ENCODE measurements at regions not wholly inside any gene's neighbourhood (a gene's known extent, or its start where the extent isn't known, plus 50 kb on each side); places are given as distances from the start of the nearest gene placed in this dataset.

DNA sequence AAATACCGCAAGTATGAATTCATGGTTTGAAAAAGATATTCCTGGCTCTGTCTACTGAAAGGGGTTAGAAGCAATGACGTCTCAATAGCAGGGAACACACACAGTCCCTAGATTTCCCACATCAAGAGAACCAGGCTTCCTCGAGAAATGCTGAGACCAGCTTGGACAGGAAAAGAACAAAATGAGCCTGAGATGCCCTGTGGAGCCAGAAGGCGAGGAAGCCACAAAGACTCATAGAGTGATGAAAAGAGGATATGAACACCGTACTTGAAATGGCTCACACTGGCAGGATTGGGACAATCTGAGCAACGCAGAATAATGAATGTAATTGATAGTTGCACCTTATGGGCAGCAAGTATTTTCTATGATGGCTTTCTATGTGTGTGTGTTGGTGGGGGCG, 302.4 kb upstream of the ATP10A start:
- no peaks in the 10 kb centered on the region for H3K36me3 Mint-ChIP-seq (ENCODE audit: low read depth)
- H3K4me1 Mint-ChIP-seq (ENCODE audit: low read depth) = no peaks in the 10 kb centered on the region
- no peak overlapping the region for H3K4me3 Mint-ChIP-seq
- no peak overlapping the region for H3K27ac Mint-ChIP-seq
- peaks cover 4% of the 10 kb centered on the region for H3K9me3 Mint-ChIP-seq
- H3K27me3 Mint-ChIP-seq (ENCODE audit: low read depth) = no peaks in the 10 kb centered on the region

GRCh38 chr15:26160343-26160742, 297.2 kb upstream of the ATP10A start:
- no peaks in the 10 kb centered on the region for H3K4me1 Mint-ChIP-seq (ENCODE audit: low read depth)
- H3K27me3 Mint-ChIP-seq (ENCODE audit: low read depth) = no peaks in the 10 kb centered on the region
- no peak overlapping the region for H3K4me3 Mint-ChIP-seq
- H3K27ac Mint-ChIP-seq = no peak overlapping the region
- H3K36me3 Mint-ChIP-seq (ENCODE audit: low read depth) = no peaks in the 10 kb centered on the region
- peaks cover 4% of the 10 kb centered on the region for H3K9me3 Mint-ChIP-seq

- no peak overlapping the region for H3K4me3 Mint-ChIP-seq
- no peaks in the 10 kb centered on the region for H3K4me1 Mint-ChIP-seq (ENCODE audit: low read depth)
- H3K27ac Mint-ChIP-seq = no peak overlapping the region
- H3K27me3 Mint-ChIP-seq (ENCODE audit: low read depth) = no peaks in the 10 kb centered on the region
- H3K9me3 Mint-ChIP-seq = peaks cover 4% of the 10 kb centered on the region
- H3K36me3 Mint-ChIP-seq (ENCODE audit: low read depth) = no peaks in the 10 kb centered on the region
These were observed 295.0 kb upstream of the ATP10A start for GRCh38 chr15:26158176-26158575.

GRCh38 chr15:26157081-26157480, 294.0 kb upstream of the ATP10A start:
- no peak overlapping the region for H3K4me3 Mint-ChIP-seq
- H3K4me1 Mint-ChIP-seq (ENCODE audit: low read depth) = no peaks in the 10 kb centered on the region
- H3K27me3 Mint-ChIP-seq (ENCODE audit: low read depth) = no peaks in the 10 kb centered on the region
- no peak overlapping the region for H3K27ac Mint-ChIP-seq
- H3K9me3 Mint-ChIP-seq = peaks cover 4% of the 10 kb centered on the region
- H3K36me3 Mint-ChIP-seq (ENCODE audit: low read depth) = no peaks in the 10 kb centered on the region

DNA sequence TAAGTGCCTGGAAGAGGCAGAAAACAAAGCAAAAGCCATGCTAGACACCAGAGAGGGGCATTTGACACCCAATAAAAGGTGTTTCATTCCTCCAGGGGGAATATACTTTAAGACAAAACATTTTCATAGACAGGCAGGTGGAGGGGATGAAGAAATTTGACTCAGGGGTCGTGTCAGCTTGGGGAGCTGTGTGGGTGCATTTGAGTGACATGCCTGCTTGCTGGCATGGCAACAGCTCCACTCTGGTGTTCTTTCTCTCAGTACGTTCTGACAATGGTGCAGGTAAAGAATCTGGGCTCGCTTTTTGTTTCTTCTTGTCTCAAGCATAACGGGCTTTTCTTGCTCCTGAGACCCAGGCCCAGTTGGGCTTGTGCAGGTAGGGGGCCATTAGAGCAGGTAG, 292.9 kb upstream of the ATP10A start:
- Mint-ChIP-seq H3K9me3 (peaks cover 1% of the 10 kb centered on the region), H3K4me1 (ENCODE audit: low read depth) (no peaks in the 10 kb centered on the region), H3K4me3 (no peak overlapping the region), H3K36me3 (ENCODE audit: low read depth) (no peaks in the 10 kb centered on the region), H3K27ac (no peak overlapping the region), H3K27me3 (ENCODE audit: low read depth) (no peaks in the 10 kb centered on the region)

DNA sequence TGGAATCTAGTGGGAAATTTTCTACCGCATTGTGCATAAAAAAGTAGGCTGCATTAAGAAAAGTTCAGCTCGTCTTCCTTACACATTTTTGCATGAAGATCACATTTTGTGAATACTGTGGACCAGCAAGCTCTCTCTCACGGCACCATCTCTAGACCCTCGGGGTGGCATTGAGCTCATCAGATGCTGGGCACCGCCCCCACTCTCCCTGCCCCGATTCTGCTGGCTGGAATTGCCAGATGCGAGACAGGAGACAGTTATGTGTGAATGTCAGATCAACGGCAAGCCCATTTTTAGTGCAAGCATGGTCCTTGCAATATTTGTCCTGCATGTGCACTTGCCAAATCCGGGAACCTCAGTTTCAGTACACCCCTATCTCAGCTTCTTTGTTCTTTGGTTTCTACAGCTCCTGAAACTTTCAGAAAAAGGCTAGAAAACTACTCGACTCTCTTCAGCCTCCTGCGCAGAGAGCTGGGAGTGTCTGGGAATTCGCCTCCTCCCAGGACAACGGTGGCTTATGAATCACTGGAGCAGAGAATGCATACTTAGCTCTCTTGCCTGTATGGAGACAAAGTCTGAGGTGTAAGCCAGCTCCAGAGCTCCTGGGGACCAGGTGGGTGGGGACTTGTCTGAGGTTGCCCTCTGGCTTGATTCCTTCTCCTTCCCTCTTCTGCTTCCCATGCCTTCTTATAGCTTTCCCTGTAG, 285.2 kb upstream of the ATP10A start:
- no peak overlapping the region for H3K4me3 Mint-ChIP-seq
- peaks cover 3% of the 10 kb centered on the region for H3K27me3 Mint-ChIP-seq (ENCODE audit: low read depth)
- H3K27ac Mint-ChIP-seq = no peak overlapping the region
- H3K9me3 Mint-ChIP-seq = no peaks in the 10 kb centered on the region
- H3K36me3 Mint-ChIP-seq (ENCODE audit: low read depth) = no peaks in the 10 kb centered on the region
- no peaks in the 10 kb centered on the region for H3K4me1 Mint-ChIP-seq (ENCODE audit: low read depth)

DNA sequence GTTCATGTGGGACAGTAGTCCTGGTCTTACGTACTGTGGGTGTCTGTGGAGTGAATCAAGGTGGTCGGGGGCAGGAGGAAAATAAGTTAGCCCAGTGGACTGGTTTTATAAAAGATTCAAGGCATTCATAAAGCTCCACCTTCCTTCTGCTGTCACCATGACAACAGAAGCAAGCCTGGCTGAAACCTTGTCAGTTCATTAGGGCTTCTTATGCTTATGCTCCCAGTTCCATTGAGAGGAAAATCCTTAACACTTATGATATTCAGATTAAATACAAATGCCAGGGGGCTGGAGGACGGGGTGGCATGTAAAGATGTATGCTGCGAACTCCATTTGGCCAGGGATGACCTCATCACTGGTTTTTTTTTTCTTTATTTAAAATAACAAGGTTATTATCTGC, 283.1 kb upstream of the ATP10A start:
- H3K36me3 Mint-ChIP-seq (ENCODE audit: low read depth) = no peaks in the 10 kb centered on the region
- no peaks in the 10 kb centered on the region for H3K4me1 Mint-ChIP-seq (ENCODE audit: low read depth)
- peaks cover 3% of the 10 kb centered on the region for H3K27me3 Mint-ChIP-seq (ENCODE audit: low read depth)
- no peak overlapping the region for H3K27ac Mint-ChIP-seq
- no peak overlapping the region for H3K4me3 Mint-ChIP-seq
- H3K9me3 Mint-ChIP-seq = no peaks in the 10 kb centered on the region

DNA sequence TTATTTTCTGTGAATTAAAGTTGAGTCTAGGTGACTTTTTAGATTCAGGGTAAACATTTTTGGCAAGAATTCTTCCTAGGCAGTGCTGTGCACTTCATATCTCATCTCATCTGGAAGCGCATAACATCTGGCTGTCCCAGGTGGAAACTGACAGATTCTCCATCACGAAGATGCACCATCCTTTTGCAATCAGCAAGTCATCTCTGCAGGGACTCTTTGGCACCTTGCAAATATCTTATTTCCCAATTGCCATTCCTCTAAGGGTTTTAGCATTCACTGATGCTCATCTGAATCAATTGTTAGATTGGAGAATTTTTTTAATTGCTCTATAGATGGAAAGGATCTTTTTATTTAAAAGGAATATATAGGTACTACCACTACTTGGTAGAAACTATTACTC, 282.7 kb upstream of the ATP10A start:
- Mint-ChIP-seq H3K36me3 (ENCODE audit: low read depth) (no peaks in the 10 kb centered on the region), H3K9me3 (no peaks in the 10 kb centered on the region), H3K27ac (no peak overlapping the region)

DNA sequence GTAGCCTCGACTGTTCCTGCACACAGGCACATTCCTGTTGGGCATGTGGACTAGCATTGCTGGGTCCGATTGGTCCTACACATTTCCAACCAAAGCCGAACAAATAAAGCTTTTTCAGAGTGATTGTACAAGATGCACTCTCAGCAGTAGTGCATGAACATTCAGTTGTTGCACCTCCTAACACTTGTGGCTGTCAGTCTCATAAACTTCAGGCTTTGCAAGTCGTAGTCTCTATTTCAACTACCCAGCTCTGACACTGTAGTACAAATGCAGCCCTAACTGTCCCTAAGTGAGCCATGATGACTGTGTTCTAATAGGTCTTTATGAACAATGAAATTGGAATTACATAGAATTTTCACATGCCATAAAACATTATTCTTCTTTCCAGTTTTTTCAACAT, 281.7 kb upstream of the ATP10A start:
- H3K4me1 Mint-ChIP-seq (ENCODE audit: low read depth) = no peaks in the 10 kb centered on the region
- no peaks in the 10 kb centered on the region for H3K36me3 Mint-ChIP-seq (ENCODE audit: low read depth)
- H3K27ac Mint-ChIP-seq = no peak overlapping the region
- H3K27me3 Mint-ChIP-seq (ENCODE audit: low read depth) = peaks cover 3% of the 10 kb centered on the region
- H3K4me3 Mint-ChIP-seq = no peak overlapping the region
- H3K9me3 Mint-ChIP-seq = no peaks in the 10 kb centered on the region

More for the DNA sequence above, 282.7 kb upstream of the ATP10A start:
- no peak overlapping the region for H3K4me3 Mint-ChIP-seq
- H3K27me3 Mint-ChIP-seq (ENCODE audit: low read depth) = peaks cover 3% of the 10 kb centered on the region
- H3K4me1 Mint-ChIP-seq (ENCODE audit: low read depth) = no peaks in the 10 kb centered on the region

DNA sequence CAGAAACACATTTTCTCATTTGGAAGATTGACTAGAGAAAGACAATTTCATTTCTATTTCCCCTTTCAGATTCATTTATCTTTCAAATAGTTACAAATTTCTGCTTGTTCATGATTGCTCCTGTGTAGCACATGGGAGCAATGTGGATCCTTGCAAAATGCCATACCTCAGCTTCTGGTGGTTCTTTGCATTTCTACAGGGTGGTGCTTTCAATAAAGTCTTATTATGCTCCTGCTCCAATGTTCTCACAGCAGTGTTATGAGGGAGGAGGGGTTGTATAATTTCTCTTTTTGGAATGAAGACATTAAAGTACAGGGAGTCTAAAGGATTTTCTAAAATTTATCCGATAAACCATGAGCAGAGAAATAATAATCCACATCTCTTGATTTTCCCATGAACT, 280.1 kb upstream of the ATP10A start:
- no peak overlapping the region for H3K27ac Mint-ChIP-seq

GRCh38 chr15:26134812-26135211, 271.7 kb upstream of the ATP10A start:
- Mint-ChIP-seq H3K4me1 (ENCODE audit: low read depth) (no peaks in the 10 kb centered on the region), H3K27me3 (ENCODE audit: low read depth) (peaks cover 1% of the 10 kb centered on the region), H3K36me3 (ENCODE audit: low read depth) (no peaks in the 10 kb centered on the region), H3K27ac (no peak overlapping the region), H3K4me3 (no peak overlapping the region), H3K9me3 (no peaks in the 10 kb centered on the region)

More for the DNA sequence above, 280.1 kb upstream of the ATP10A start:
- Mint-ChIP-seq H3K9me3 (no peaks in the 10 kb centered on the region), H3K27me3 (ENCODE audit: low read depth) (peaks cover 3% of the 10 kb centered on the region), H3K36me3 (ENCODE audit: low read depth) (no peaks in the 10 kb centered on the region), H3K4me3 (no peak overlapping the region), H3K4me1 (ENCODE audit: low read depth) (no peaks in the 10 kb centered on the region)

- Mint-ChIP-seq H3K4me1 (ENCODE audit: low read depth) (no peaks in the 10 kb centered on the region), H3K27me3 (ENCODE audit: low read depth) (peaks cover 3% of the 10 kb centered on the region), H3K9me3 (no peaks in the 10 kb centered on the region), H3K4me3 (no peak overlapping the region), H3K27ac (no peak overlapping the region), H3K36me3 (ENCODE audit: low read depth) (no peaks in the 10 kb centered on the region)
These were observed 271.0 kb upstream of the ATP10A start for GRCh38 chr15:26134152-26134551.

GRCh38 chr15:26132811-26133210, 269.7 kb upstream of the ATP10A start:
- H3K27ac Mint-ChIP-seq = no peak overlapping the region
- no peaks in the 10 kb centered on the region for H3K36me3 Mint-ChIP-seq (ENCODE audit: low read depth)
- H3K27me3 Mint-ChIP-seq (ENCODE audit: low read depth) = peaks cover 3% of the 10 kb centered on the region
- no peaks in the 10 kb centered on the region for H3K9me3 Mint-ChIP-seq
- no peak overlapping the region for H3K4me3 Mint-ChIP-seq
- H3K4me1 Mint-ChIP-seq (ENCODE audit: low read depth) = no peaks in the 10 kb centered on the region

- no peak overlapping the region for H3K27ac Mint-ChIP-seq
- no peaks in the 10 kb centered on the region for H3K36me3 Mint-ChIP-seq (ENCODE audit: low read depth)
- peaks cover 3% of the 10 kb centered on the region for H3K27me3 Mint-ChIP-seq (ENCODE audit: low read depth)
- H3K9me3 Mint-ChIP-seq = no peaks in the 10 kb centered on the region
- no peak overlapping the region for H3K4me3 Mint-ChIP-seq
- no peaks in the 10 kb centered on the region for H3K4me1 Mint-ChIP-seq (ENCODE audit: low read depth)
These were observed 266.7 kb upstream of the ATP10A start for GRCh38 chr15:26129852-26130251.

DNA sequence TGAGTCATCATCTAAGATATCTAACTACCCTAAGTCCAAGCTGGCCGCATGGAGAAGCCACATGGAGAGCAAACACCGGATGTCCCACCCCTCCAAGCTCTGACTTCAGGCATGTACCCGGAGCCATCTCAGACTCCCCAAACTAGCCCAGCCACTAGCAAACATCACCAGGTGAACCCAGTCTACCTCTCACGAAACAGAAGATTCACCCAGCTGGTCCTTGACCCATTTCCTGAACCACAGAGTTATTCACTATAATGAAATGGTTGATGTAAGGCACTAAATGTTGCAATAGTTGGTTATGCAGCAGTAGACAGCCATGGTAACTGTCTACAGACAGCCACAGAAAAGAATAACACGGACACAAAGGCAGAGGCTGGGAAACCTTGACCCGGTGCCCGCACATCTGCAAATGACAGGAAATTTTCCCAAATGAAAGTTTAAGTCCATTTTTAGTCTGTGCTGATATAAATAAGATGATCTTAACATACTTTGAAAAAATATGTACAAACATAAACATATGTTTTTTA, 265.5 kb upstream of the ATP10A start:
- no peaks in the 10 kb centered on the region for H3K36me3 Mint-ChIP-seq (ENCODE audit: low read depth)
- H3K27ac Mint-ChIP-seq = no peak overlapping the region
- H3K9me3 Mint-ChIP-seq = no peaks in the 10 kb centered on the region
- no peaks in the 10 kb centered on the region for H3K4me1 Mint-ChIP-seq (ENCODE audit: low read depth)
- H3K4me3 Mint-ChIP-seq = no peak overlapping the region
- peaks cover 3% of the 10 kb centered on the region for H3K27me3 Mint-ChIP-seq (ENCODE audit: low read depth)

Measured in T-helper 1 cell treated with Interleukin-12 subunit alpha and Interleukin-12 subunit beta and Interleukin-4 antibody, amounts not matched to agents 30 μg/mL and 1 μg/mL, for 36 hours (primary cell).